ENCODE measurements at regions not wholly inside any gene's neighbourhood (a gene's known extent, or its start where the extent isn't known, plus 50 kb on each side); places are given as distances from the start of the nearest gene placed in this dataset.
A peak's percentile ranks its signal among the peaks of the same experiment; 100 is the strongest.

DNA sequence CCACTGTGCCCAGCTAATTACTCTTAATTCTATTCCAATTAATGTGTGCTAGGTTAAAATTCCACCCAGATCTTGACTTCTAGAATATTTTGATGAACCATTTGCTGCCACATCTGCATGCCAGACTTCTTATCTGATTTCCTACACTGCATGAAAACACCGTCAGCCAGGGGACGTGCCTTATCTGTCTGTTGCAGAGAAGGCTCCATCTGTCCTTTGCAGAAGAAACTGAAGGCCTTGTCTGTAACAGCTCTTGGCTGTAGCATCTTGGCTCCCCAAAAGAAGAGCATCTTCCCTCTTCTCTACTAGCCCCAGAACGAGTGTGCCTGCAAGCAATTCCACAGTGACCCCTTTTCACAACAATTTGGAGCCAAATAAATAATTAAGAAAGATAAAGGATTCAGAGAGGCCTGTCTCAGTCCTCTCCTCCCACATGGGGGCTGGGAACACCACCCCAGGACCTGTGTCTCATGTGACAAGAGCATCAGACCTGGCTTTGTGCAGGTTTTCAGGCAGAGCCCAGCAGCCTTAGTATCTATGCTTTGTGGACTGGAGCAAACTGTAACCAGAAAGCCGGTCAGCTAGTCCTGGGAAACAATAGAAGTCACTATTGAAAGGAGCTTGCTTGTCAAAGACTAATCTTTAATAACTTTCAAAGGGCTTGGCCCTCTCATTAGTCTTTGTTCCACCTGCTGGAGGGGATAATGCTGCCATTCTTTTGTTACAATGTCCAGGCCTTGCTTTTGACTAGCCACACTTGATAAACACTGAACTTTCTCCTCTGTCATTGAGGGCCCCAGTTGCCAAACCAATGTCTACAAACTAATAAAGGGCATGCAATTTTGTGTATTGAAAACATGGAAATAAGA is 84.0 kb upstream of the NEUROD1 start:
- no peak for DNase-seq (ENCODE audit: extremely low read depth in 1 of 11, low read depth in 9 of 11, low spot score in 4 of 11)

- no peak for DNase-seq (ENCODE audit: extremely low read depth in 1 of 11, low read depth in 9 of 11, low spot score in 4 of 11)
Observed at GRCh38 chr2:181766129-181766528, 85.8 kb upstream of the NEUROD1 start.

- DNase-seq (ENCODE audit: extremely low read depth in 1 of 11, low read depth in 9 of 11, low spot score in 4 of 11) = no peak
Observed at GRCh38 chr2:181770150-181770549, 89.8 kb upstream of the NEUROD1 start.

GRCh38 chr2:181771356-181771755 is 91.0 kb upstream of the NEUROD1 start:
- no peak for DNase-seq (ENCODE audit: extremely low read depth in 1 of 11, low read depth in 9 of 11, low spot score in 4 of 11)

GRCh38 chr2:181772334-181772733 is 92.0 kb upstream of the NEUROD1 start:
- no peak for DNase-seq (ENCODE audit: extremely low read depth in 1 of 11, low read depth in 9 of 11, low spot score in 4 of 11)

DNA sequence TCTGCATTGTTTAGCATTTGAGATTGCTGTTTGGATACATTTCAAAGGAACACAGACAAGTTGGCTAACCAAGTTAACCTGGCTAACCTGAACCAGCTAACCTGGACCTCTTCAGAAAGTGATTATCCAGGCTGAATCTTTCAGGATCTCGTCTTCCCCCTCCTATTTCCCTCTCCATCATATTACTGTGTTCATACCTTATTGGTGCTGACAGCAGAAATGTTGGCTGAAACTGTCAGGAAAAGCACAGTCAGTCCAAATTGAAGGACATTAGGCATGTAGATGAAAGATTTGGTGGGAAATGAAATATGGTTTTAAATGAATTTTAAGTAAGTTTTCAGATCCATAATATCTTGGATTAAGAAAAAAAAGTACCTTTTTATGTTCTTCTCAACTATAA is 92.5 kb upstream of the NEUROD1 start:
- no peak for DNase-seq (ENCODE audit: extremely low read depth in 1 of 11, low read depth in 9 of 11, low spot score in 4 of 11)

GRCh38 chr2:181774685-181775084 is 94.4 kb upstream of the NEUROD1 start:
- DNase-seq (ENCODE audit: extremely low read depth in 1 of 11, low read depth in 9 of 11, low spot score in 4 of 11) = no peak

- DNase-seq (ENCODE audit: extremely low read depth in 1 of 11, low read depth in 9 of 11, low spot score in 4 of 11) = no peak
Observed at GRCh38 chr2:181776336-181776735, 96.0 kb upstream of the NEUROD1 start.

GRCh38 chr2:181777734-181778133 is 97.4 kb upstream of the NEUROD1 start:
- no peak for DNase-seq (ENCODE audit: extremely low read depth in 1 of 11, low read depth in 9 of 11, low spot score in 4 of 11)

DNA sequence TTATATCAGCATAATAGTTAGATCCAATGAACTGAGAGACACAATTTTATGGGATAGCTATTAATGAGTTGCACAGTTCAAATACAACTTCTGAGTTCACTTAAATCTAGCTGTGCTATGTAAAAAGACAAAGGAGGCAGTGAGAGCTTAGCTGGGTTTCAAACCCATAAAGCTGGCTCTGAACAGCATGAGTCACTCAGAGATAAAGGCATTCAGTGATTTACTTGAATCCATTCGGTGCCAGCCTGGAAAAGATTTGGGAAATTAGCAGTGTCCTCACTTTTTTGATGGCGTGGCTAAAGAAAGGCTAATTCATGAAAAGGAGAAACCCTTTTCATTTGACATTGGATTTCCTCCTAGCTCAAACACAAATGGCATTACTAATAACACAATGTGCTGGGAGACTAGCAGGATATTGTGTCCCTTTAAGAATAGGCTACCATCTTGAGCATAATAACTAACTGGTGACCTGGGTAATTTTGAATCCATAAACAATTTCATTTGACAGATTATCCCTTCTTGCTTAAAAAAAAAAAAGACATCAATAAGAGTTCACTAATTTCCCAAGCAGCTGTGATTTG is 98.4 kb upstream of the NEUROD1 start:
- no peak for DNase-seq (ENCODE audit: extremely low read depth in 1 of 11, low read depth in 9 of 11, low spot score in 4 of 11)

- DNase-seq (ENCODE audit: extremely low read depth in 1 of 11, low read depth in 9 of 11, low spot score in 4 of 11) = peak; percentile 33 to 67 (median 55)
Observed at GRCh38 chr2:181779288-181780021, 99.1 kb upstream of the NEUROD1 start.

DNA sequence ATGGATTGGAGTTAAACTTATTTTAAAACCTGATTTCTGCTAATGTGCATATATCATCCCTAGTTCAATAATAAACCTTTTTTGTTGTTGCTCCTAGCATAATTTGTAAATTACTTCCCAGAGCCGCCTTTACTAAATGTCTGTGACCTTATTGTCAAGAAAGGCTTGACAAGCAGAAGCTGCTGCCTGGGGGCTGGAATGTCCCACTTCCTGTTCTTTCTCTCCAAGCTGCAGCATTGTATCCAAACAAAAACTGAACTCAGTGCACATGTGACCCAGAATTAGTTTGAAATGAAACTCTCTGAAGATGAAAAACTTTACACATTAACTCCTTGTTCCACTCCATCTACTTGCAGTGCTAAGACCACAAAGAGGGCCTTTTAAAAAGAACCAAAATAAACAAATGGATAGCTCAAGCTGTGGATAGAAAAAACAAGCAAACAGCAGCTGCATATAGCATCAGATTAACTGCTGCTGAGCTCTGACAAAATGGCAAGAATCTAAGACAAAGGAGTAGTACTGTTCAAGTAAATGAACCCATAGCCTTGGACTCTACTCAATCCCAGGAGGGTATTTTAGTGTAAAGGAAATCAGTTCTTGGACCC is 99.8 kb upstream of the NEUROD1 start:
- peak; percentile 65 to 91 (median 81) for DNase-seq (ENCODE audit: extremely low read depth in 1 of 11, low read depth in 9 of 11, low spot score in 4 of 11)

DNA sequence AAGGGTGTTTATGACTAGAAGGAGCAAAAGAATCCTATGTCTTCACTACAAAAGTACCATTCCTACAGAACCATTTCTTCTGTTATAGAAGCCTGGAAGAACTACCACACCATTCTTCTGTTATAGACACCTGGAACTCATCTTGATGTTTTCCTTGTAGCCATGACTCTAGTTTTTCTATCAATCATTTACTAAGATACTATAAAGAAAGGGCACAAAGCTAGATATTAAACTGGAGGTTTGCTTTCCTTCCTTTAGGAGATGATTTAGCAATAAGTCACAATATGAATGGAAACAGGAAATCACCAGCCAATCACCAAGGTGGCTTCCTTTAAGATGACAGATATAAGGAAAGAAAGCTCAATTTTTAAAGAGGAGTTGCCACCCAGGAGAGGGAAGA is 100.3 kb upstream of the NEUROD1 start:
- DNase-seq (ENCODE audit: extremely low read depth in 1 of 11, low read depth in 9 of 11, low spot score in 4 of 11) = no peak

- no peak for DNase-seq (ENCODE audit: extremely low read depth in 1 of 11, low read depth in 9 of 11, low spot score in 4 of 11)
Observed at GRCh38 chr2:181781078-181781786, 100.9 kb upstream of the NEUROD1 start.

- no peak for DNase-seq (ENCODE audit: extremely low read depth in 1 of 11, low read depth in 9 of 11, low spot score in 4 of 11)
Observed at GRCh38 chr2:181782660-181783059, 102.3 kb upstream of the NEUROD1 start.

DNA sequence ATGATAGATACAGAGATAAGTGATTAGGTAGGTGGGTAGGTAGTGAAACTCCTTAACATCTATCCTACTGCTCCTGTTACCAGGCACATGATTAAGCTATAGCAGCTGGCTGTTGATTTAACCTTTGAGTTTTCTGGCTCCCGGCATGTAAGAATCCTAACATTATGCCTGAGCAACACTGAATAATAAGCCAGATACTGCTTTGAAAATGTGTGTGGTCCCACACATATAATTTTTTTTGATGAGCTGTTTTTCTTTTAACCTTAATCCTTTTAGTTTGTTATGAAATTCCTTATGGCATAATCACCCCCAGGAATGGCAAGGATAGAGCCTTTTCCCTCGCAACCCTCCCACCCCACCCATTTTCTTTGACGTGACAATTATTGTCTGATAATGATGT is 104.2 kb upstream of the NEUROD1 start:
- no peak for DNase-seq (ENCODE audit: extremely low read depth in 1 of 11, low read depth in 9 of 11, low spot score in 4 of 11)

GRCh38 chr2:181785691-181786344 is 105.5 kb upstream of the NEUROD1 start:
- DNase-seq (ENCODE audit: extremely low read depth in 1 of 11, low read depth in 9 of 11, low spot score in 4 of 11) = no peak

GRCh38 chr2:181786371-181787228 is 104.9 kb upstream of the ITPRID2 start:
- no peak for DNase-seq (ENCODE audit: extremely low read depth in 1 of 11, low read depth in 9 of 11, low spot score in 4 of 11)
